ENCODE measurements at regions not wholly inside any gene's neighbourhood (a gene's known extent, or its start where the extent isn't known, plus 50 kb on each side); places are given as distances from the start of the nearest gene placed in this dataset.

DNA sequence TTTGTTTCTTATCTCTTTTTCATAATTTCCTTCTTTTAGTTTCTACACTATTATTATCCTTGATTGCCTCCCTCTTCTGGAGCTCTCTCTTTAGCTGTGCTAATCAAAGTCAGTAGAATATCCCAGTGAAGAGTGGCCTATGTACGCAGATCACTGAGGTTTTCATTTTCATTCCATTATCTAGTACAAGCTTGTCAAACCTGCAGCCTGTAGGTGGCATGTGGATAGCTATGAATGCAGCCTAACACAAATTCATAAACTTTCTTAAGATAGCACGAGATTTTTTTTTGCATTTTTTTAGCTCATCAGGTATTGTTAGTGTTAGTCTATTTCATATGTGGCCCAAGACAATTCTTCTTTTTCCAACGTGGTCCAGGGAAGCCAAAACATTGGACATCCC, 825.7 kb upstream of the MAP3K7 start:
- no peaks in the 10 kb centered on the region for H3K4me1 ChIP-seq (ENCODE audit: insufficient read depth)
- H3K4me3 ChIP-seq (ENCODE audit: low read depth, low read length), result no peak overlapping the region
- no peak overlapping the region for H3K27ac ChIP-seq (ENCODE audit: low read depth)
- H3K36me3 ChIP-seq (ENCODE audit: insufficient read depth), result no peaks in the 10 kb centered on the region
- DNase-seq (ENCODE audit: extremely low spot score), result no peak
- WGBS, result 79% methylated on average over 3 of the region's 3 CpGs

DNA sequence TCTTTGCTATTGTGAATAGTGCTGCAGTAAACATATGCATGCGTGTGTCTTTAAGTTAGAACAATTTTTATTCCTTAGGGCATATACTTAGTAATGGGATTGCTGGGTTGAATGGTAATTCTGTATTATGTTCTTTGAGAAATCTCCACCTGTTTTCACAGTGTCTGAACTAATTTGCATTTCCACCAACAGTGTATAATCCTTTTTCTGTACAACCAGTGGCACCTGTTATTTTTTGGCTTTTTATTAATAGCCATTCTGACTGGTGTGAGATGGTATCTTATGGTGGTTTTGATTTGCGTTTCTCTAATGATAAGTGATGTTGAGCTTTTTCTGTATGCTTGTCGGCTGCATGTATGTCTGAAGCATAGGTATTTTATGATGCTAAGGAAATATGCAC, 820.8 kb upstream of the MAP3K7 start:
- Histone ChIP-seq H3K36me3 (ENCODE audit: insufficient read depth) (no peaks in the 10 kb centered on the region), H3K27ac (ENCODE audit: low read depth) (no peak overlapping the region), H3K4me3 (ENCODE audit: low read depth, low read length) (no peak overlapping the region), H3K4me1 (ENCODE audit: insufficient read depth) (no peaks in the 10 kb centered on the region)
- WGBS, result 89% methylated on average over 3 of the region's 3 CpGs
- DNase-seq (ENCODE audit: extremely low spot score), result no peak

DNA sequence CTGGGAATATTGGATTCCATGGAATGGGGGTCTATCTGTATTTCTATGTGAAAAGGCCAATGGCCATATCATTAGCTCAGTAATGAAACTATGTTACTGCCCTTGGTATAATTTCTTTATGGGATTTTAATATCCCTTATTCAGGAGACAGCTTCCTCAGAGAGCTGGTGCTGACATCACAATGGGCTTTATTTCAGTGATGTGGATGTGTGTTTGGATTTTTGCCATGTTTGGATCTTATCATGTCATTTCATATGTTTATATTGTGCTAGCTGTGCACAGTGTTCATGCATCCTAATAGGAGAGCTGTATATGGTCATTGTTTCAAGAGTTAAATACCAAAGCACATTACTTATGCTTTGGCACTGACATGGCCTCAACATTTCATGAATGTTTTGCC, 806.1 kb upstream of the MAP3K7 start:
- H3K4me3 ChIP-seq (ENCODE audit: low read depth, low read length), result no peak overlapping the region
- no peaks in the 10 kb centered on the region for H3K4me1 ChIP-seq (ENCODE audit: insufficient read depth)
- no peak for DNase-seq (ENCODE audit: extremely low spot score)
- H3K27ac ChIP-seq (ENCODE audit: low read depth), result no peak overlapping the region
- no peaks in the 10 kb centered on the region for H3K36me3 ChIP-seq (ENCODE audit: insufficient read depth)

DNA sequence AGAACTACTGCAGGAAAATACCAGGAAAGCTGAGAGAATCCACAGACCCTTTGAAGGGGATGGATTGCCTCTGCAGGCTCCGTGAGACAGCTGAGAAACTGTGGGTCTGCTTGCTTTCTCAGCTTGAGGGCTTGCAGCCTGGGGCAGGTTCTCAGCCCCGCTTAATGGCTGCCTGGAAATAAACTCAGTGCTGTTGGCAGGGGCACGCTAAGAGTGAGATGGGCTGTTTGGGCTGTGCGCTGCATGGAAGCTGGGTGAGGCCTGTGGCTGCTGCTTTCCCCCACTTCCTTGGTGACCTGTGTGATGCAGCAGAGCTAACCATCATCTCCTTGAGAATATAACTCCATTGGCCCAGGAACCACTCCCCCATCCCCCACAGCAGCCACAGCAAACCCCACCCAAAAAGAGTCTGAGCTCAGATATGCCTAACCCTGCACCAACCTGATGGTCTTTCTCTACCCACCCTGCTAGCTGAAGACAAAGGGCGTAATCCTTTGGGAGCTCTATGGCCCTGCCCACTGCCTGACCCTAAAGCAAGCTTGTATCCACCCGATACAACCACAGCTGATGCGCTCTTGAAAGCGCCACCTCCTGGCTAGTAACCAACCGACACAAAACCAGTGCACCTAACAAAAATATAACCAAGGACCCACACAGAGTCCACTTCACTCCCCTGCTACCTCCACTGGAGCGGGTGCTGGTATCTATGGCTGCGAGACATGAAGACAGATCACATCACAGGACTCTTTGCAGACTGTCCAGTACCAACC, 800.6 kb upstream of the MAP3K7 start:
- WGBS, result 85% methylated on average over 11 of the region's 11 CpGs
- no peak for DNase-seq (ENCODE audit: extremely low spot score)
- H3K36me3 ChIP-seq (ENCODE audit: insufficient read depth), result no peaks in the 10 kb centered on the region
- no peak overlapping the region for H3K4me3 ChIP-seq (ENCODE audit: low read depth, low read length)
- H3K27ac ChIP-seq (ENCODE audit: low read depth), result no peak overlapping the region
- no peaks in the 10 kb centered on the region for H3K4me1 ChIP-seq (ENCODE audit: insufficient read depth)

DNA sequence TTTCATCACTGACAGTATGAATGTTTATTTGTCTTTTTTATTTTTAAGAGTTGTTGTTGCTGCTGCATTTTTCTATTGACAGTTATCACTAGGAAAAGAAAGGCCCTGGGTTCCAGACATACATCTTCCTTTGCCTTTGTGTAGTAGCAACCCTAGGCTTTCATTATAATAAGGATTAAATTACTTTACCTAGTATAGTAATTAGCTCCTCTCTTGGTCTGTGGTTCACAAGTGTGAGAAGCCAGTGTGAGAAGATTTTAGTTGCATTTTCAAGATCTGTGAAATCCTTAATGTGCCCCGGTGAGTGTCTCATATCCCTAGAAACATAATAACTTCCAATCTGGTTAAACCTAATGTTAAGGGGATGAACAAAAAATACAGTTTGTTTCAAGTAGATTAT, 799.3 kb upstream of the MAP3K7 start:
- Histone ChIP-seq H3K4me1 (ENCODE audit: insufficient read depth) (no peaks in the 10 kb centered on the region), H3K36me3 (ENCODE audit: insufficient read depth) (no peaks in the 10 kb centered on the region), H3K27ac (ENCODE audit: low read depth) (no peak overlapping the region), H3K4me3 (ENCODE audit: low read depth, low read length) (no peak overlapping the region)
- WGBS, result 98% methylated on average over 1 of the region's 1 CpG
- DNase-seq (ENCODE audit: extremely low spot score), result no peak

DNA sequence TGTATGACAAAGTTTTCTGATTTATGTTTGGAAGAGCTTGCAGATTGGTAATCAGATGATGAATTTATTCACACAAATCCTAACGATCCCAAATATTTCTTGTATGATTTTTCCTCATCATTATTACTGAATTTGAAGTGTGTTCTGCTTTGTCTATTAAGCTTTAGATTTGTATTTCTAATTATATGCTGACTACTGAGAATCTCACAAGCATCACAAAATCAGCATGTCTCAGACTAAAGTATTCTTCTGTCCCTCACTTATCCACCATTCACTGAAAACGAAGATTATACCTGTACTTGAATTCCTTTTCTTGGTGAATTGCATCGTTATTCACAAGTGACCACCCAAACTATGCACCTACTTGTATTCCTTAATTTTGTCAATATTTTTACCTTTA, 796.3 kb upstream of the MAP3K7 start:
- no peak for DNase-seq (ENCODE audit: extremely low spot score)
- 86% methylated on average over 3 of the region's 3 CpGs for WGBS
- no peak overlapping the region for H3K4me3 ChIP-seq (ENCODE audit: low read depth, low read length)
- no peaks in the 10 kb centered on the region for H3K4me1 ChIP-seq (ENCODE audit: insufficient read depth)
- H3K36me3 ChIP-seq (ENCODE audit: insufficient read depth), result no peaks in the 10 kb centered on the region
- no peak overlapping the region for H3K27ac ChIP-seq (ENCODE audit: low read depth)

DNA sequence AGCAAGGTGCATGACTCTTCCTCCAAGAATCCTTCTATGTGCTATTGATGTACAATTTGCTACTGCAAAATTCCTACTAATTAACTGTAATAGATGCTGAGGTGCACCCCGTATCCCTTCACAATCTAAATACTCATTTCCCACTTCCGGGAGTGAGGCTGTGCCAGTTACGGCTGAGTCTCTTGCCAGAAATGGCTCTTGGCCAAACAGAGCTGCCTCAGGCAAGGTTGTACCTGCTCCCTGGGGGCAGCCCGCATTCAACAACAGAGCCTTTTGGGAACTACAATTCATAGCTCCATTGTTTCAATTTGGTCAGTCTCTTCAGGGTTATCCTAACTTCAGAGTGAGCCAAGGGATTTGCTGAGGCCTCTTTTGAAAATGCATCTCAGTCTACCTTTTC, 789.8 kb upstream of the MAP3K7 start:
- WGBS, result 61% methylated on average over 4 of the region's 4 CpGs
- no peaks in the 10 kb centered on the region for H3K4me1 ChIP-seq (ENCODE audit: insufficient read depth)
- no peaks in the 10 kb centered on the region for H3K36me3 ChIP-seq (ENCODE audit: insufficient read depth)
- no peak overlapping the region for H3K4me3 ChIP-seq (ENCODE audit: low read depth, low read length)
- no peak for DNase-seq (ENCODE audit: extremely low spot score)
- no peak overlapping the region for H3K27ac ChIP-seq (ENCODE audit: low read depth)

DNA sequence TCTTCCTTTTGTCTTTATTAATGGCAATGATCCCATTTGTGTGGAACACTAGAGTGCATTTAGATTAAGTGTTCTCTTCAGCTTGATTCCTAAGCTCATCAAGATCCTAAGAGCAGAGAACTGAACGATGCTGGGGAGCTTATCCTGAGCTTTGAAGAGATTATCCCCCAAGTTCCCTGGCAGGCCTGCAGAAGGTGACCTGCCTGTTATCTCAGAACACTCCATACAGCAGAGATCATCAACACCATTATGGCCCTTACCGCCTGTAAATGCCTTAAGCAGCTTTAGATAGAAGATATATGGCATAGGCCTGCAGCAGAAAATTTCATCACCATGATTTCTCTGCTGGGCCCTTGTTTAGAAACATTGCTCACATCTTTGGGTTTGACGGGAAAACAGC, 779.9 kb upstream of the MAP3K7 start:
- no peak overlapping the region for H3K4me3 ChIP-seq (ENCODE audit: low read depth, low read length)
- WGBS, result 51% methylated on average over 3 of the region's 3 CpGs
- H3K36me3 ChIP-seq (ENCODE audit: insufficient read depth), result no peaks in the 10 kb centered on the region
- no peaks in the 10 kb centered on the region for H3K4me1 ChIP-seq (ENCODE audit: insufficient read depth)
- no peak for DNase-seq (ENCODE audit: extremely low spot score)
- no peak overlapping the region for H3K27ac ChIP-seq (ENCODE audit: low read depth)

DNA sequence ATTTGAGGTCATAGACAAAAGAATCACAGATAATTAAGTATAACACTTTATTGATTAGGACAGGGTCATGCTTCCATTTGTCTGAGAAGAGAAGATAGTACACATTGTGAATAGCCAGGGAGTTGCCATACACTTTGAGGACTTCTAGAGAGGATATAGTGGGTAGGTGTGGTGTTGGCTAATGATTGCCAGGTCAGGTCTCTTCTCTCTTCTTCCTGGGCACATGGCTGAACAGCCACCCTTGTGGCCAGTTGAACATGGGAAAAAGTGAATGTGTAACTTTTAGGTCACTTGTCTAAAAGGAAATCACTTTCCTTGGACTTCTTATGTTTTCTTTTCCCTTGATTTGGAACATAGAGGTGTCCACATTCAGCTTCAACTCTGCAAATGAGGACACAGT, 772.1 kb upstream of the MAP3K7 start:
- DNase-seq (ENCODE audit: extremely low spot score), result no peak
- Histone ChIP-seq H3K36me3 (ENCODE audit: insufficient read depth) (no peaks in the 10 kb centered on the region), H3K4me3 (ENCODE audit: low read depth, low read length) (no peak overlapping the region), H3K4me1 (ENCODE audit: insufficient read depth) (no peaks in the 10 kb centered on the region), H3K27ac (ENCODE audit: low read depth) (no peak overlapping the region)

DNA sequence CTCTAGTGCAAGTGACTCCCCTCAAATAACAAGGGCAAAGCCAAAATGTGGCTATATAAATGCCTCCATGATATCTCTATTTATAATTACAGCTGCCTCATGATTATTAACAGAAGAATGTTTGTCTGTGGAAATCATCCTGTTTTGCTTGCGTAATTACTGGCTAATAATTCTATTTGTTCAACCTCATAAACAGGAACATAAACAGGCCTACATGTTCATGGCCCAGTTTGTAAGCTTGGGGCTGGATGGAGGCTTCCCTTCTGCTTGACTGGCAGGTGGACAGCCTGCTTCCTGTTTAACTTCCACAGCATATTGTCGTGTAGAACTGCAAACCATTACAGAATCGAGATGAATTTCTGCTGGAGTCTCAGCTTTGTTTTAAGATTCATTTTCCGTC, 766.0 kb upstream of the MAP3K7 start:
- DNase-seq (ENCODE audit: extremely low spot score), result no peak
- H3K4me1 ChIP-seq (ENCODE audit: insufficient read depth), result no peaks in the 10 kb centered on the region
- no peak overlapping the region for H3K4me3 ChIP-seq (ENCODE audit: low read depth, low read length)
- whole genome bisulfite sequencing, result 40% methylated on average over 4 of the region's 4 CpGs
- H3K36me3 ChIP-seq (ENCODE audit: insufficient read depth), result no peaks in the 10 kb centered on the region
- no peak overlapping the region for H3K27ac ChIP-seq (ENCODE audit: low read depth)

DNA sequence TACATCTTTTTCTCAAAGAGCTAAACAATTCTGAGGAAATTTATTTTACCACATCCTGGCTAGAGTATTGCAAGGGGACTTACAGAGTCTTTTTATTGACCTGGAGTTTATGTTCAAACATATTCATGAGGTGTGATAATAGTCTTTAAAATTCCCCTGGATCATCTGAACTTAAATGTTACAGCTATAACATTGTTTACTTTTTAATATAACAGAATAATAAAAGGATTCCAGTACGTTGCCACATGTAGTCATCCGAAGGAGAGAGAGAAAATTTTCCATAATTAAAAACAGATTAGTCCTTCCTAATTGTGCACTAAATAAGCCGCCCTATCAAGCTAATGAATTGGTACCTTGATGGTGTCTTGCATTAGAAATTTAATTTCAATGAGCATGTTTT, 765.4 kb upstream of the MAP3K7 start:
- Histone ChIP-seq H3K36me3 (ENCODE audit: insufficient read depth) (no peaks in the 10 kb centered on the region), H3K4me1 (ENCODE audit: insufficient read depth) (no peaks in the 10 kb centered on the region), H3K4me3 (ENCODE audit: low read depth, low read length) (no peak overlapping the region), H3K27ac (ENCODE audit: low read depth) (no peak overlapping the region)
- 71% methylated on average over 3 of the region's 3 CpGs for WGBS
- no peak for DNase-seq (ENCODE audit: extremely low spot score)

DNA sequence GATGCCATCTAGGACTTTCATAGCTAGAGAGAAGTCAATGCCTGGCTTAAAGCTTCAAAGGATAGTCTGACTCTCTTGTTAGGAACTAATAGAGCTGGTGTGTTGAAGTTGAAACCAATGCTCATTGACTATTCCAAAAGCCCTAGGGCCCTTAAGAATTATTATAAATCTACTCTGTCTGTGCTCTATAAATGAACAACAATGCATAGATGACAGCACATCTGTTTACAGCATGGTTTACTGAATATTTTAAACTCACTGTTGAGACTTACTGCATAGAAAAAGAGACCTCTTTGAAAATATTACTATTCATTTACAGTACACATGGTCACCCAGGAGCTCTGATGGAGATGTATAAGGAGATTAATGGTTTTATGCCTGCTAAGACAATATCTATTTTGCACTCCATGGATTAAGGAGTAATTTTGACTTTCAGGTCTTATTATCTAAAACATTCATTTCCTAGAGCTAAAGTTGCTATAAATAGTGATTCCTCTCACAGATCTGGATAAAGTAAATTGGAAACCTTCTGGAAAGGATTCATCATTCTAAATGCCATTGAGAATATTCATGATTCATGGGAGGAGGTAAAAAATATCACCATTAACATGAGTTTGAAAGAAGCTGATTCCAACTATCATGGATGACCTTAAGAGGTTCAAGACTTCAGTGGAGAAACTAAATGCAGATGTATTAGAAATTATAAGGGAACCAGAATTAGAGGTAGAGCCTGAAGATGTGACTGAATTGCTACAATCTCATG, 763.5 kb upstream of the MAP3K7 start:
- DNase-seq (ENCODE audit: extremely low spot score), result no peak
- Histone ChIP-seq H3K36me3 (ENCODE audit: insufficient read depth) (no peaks in the 10 kb centered on the region), H3K4me3 (ENCODE audit: low read depth, low read length) (no peak overlapping the region), H3K4me1 (ENCODE audit: insufficient read depth) (no peaks in the 10 kb centered on the region), H3K27ac (ENCODE audit: low read depth) (no peak overlapping the region)

DNA sequence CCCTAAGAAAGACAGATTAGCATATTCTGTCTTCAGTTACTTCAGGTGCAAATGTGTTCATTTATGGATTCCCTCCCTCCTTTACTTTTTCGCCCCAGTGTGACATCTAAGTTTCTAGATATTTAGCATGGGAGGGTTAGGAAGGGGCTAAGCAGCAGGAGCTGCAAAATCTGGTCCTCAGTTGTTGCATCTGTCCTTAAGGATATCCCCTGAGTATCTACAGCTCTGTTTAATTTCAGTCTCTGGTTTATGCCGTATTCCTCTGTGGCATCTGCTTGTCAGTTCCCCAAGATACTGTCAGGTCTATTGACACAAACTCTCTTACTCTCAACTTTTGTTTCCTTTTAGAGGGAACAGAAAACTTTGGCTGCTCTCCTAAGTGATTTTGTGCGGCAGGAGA, 754.6 kb upstream of the MAP3K7 start:
- no peak for DNase-seq (ENCODE audit: extremely low spot score)
- Histone ChIP-seq H3K4me1 (ENCODE audit: insufficient read depth) (no peaks in the 10 kb centered on the region), H3K4me3 (ENCODE audit: low read depth, low read length) (no peak overlapping the region), H3K36me3 (ENCODE audit: insufficient read depth) (no peaks in the 10 kb centered on the region), H3K27ac (ENCODE audit: low read depth) (no peak overlapping the region)
- 62% methylated on average over 3 of the region's 3 CpGs for WGBS

DNA sequence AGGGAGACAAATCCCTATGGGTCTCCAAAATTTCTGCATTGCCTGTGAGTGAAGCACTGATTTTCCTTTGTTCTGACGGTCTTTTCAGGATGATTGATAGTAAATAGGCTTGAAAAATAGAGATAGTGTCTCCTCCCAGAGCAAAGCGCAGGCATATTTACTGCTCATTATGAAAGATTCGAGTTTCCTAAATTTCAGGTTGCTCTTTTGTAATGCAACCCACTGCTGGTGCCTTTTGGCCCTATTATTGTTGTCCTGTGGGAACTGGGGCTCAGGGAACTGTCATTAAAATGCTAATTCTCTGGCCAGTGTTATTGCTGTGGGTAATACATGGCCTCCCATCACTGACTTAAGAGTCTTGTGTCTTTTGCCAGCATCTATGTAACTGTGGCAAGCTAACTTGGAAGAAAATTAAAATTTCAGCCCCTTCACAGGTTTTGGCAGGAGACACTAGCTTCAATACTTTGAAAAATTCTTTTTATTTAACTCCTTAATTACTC, 754.1 kb upstream of the MAP3K7 start:
- Histone ChIP-seq H3K4me1 (ENCODE audit: insufficient read depth) (no peaks in the 10 kb centered on the region), H3K27ac (ENCODE audit: low read depth) (no peak overlapping the region), H3K4me3 (ENCODE audit: low read depth, low read length) (no peak overlapping the region), H3K36me3 (ENCODE audit: insufficient read depth) (no peaks in the 10 kb centered on the region)
- no peak for DNase-seq (ENCODE audit: extremely low spot score)
- WGBS, result 71% methylated on average over 3 of the region's 3 CpGs

Data from urinary bladder (tissue), 3 donors.